Aorta (tissue), 5 donors: ENCODE measurements at regions not wholly inside any gene's neighbourhood (a gene's known extent, or its start where the extent isn't known, plus 50 kb on each side); places are given as distances from the start of the nearest gene placed in this dataset.

Source experiments
- ATAC-seq: fragments of 200-7000 bp; cut with Tn5 transposase; one replicate; pipeline ENCODE4 v1.9.1; 2022; ENCODE audit warnings: moderate library complexity; ENCODE audit not compliant: low FRiP score
- DNase-seq, 2 donors: peaks; one replicate each; pipeline ENCODE4 v3.0.0-alpha.2; 2020
- H3K27ac ChIP-seq, 2 donors: one replicate each; pipeline ENCODE4 v1.5.1; 2013; ENCODE audit warnings: low read length in 2 of 2, mild to moderate bottlenecking in 2 of 2, moderate library complexity in 2 of 2, control low read depth in 1 of 2, inconsistent platforms in 1 of 2, low read depth in 1 of 2
- H3K27me3 ChIP-seq, 2 donors: one replicate each; pipeline ENCODE4 v1.6.1; 2013; ENCODE audit warnings: control low read depth in 1 of 2, low read length in 1 of 2, mild to moderate bottlenecking in 1 of 2, moderate library complexity in 1 of 2; ENCODE audit not compliant: insufficient read depth in 2 of 2, control insufficient read depth in 1 of 2
- H3K36me3 ChIP-seq, 2 donors: one replicate each; pipeline ENCODE4 v1.6.1; 2013; ENCODE audit warnings: control low read depth in 1 of 2, low read length in 1 of 2, mild to moderate bottlenecking in 1 of 2; ENCODE audit not compliant: insufficient read depth in 2 of 2, control insufficient read depth in 1 of 2
- H3K4me1 ChIP-seq, 2 donors: one replicate each; pipeline ENCODE4 v1.6.1; 2013; ENCODE audit warnings: low read length in 2 of 2, control low read depth in 1 of 2, mild to moderate bottlenecking in 1 of 2, moderate library complexity in 1 of 2; ENCODE audit not compliant: insufficient read depth in 2 of 2, control insufficient read depth in 1 of 2
- H3K4me3 ChIP-seq, 2 donors: one replicate each; pipeline ENCODE4 v1.5.1; 2013; ENCODE audit warnings: low read length in 2 of 2, control low read depth in 1 of 2, mild to moderate bottlenecking in 1 of 2
- H3K9me3 ChIP-seq: one replicate; pipeline ENCODE4 v1.6.1; 2013; ENCODE audit warnings: mild to moderate bottlenecking, low read length; ENCODE audit not compliant: control insufficient read depth
- WGBS, 2 donors: extraction: QIAGEN DNeasy Blood & Tissue Kit; methylation state at CpG; one replicate each; pipeline ENCODE4 v1.1.7; 2013; 5-methylcytosine and 5-hydroxymethylcytosine counted together
- intact Hi-C, 2 donors: fragments of 100-400 bp; cut with DNase I; formaldehyde crosslinking; loops; one replicate each; pipeline versions ENCODE4 v1.14.2 to v1.15.0; 2022
- donor health status: healthy with polysubstance abuse.
- donor health status: Bipolar disorder and iron deficiency.
- donor health status: DM: no; HTN: no; CAD: no.
- donor health status: DM: no; HTN: no; CAD: no.
- donor health status: DM: yes; HTN: yes; CAD: no.

- no peak overlapping the region for H3K4me3 ChIP-seq
- H3K9me3 ChIP-seq, result peaks cover 2% of the 10 kb centered on the region
- H3K4me1 ChIP-seq, result no peaks in the 10 kb centered on the region
- DNase-seq (no peak), ATAC-seq (no peak)
- 86 to 92% methylated on average over 2 of the region's 2 CpGs for WGBS, 2 donors
- no peaks in the 10 kb centered on the region for H3K36me3 ChIP-seq
- no peak overlapping the region for H3K27ac ChIP-seq
- H3K27me3 ChIP-seq, result no peaks in the 10 kb centered on the region
- intact Hi-C loops, result loop anchor here in 1 of 2 donors (10.0 kb wide), 1 partner anchor 56 kb away; no protein-coding TSS in a partner anchor
Observed at GRCh38 chr9:32258482-32258881, 126.0 kb upstream of the ACO1 start.

- H3K9me3 ChIP-seq, result peaks cover 3% of the 10 kb centered on the region
- H3K27me3 ChIP-seq, result no peaks in the 10 kb centered on the region
- intact Hi-C loops, result no loop called here
- H3K4me1 ChIP-seq, result no peaks in the 10 kb centered on the region
- DNase-seq (no peak), ATAC-seq (no peak)
- no peak overlapping the region for H3K4me3 ChIP-seq
- H3K36me3 ChIP-seq, result no peaks in the 10 kb centered on the region
- no peak overlapping the region for H3K27ac ChIP-seq
- WGBS, 2 donors, result 69% methylated on average over 6 of the region's 6 CpGs
Observed at GRCh38 chr9:32260151-32260862, 124.1 kb upstream of the ACO1 start.

DNA sequence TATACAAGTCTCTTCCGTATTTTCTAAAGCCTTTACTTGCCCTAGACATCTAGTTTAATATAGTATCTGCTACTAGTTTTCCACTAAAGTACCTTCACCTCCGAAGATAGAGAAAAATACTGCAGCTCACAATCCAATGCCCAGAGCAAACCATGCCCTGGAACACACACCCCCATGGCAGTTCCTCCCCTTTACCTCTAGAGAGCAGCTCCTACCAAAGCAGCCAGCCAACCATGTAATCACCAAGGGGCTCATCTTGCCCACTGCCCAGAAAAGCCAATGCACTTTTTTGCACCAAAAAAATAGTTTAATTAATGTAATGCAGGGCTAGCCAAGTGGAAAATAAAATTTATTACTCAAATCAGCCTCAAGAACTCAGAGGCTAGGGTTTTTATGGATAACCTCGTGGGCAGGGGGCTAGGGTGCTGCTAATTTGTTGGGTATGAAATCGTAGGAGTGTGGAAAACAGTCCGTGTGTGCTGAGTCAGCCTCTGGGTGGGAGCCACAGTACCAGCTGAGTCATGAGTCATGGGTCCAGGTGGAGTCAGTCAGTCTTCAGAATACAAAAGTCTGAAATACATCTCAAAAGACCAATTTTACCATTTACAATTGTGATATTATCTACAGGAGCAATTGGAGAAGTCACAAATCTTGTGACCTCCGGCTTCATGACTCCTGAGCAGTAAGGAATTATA, 120.1 kb upstream of the ACO1 start:
- DNase-seq (no peak), ATAC-seq (no peak)
- WGBS, 2 donors, result 54% methylated on average over 6 of the region's 6 CpGs
- Histone ChIP-seq H3K4me1 (no peaks in the 10 kb centered on the region), H3K36me3 (no peaks in the 10 kb centered on the region), H3K27me3 (no peaks in the 10 kb centered on the region), H3K27ac (no peak overlapping the region), H3K9me3 (peaks cover 3% of the 10 kb centered on the region), H3K4me3 (no peak overlapping the region)
- intact Hi-C loops, result no loop called here

- 83 to 94% methylated on average over 3 of the region's 3 CpGs for WGBS, 2 donors
- Histone ChIP-seq H3K27ac (no peak overlapping the region), H3K4me1 (no peaks in the 10 kb centered on the region), H3K36me3 (no peaks in the 10 kb centered on the region), H3K9me3 (peaks cover 3% of the 10 kb centered on the region), H3K4me3 (no peak overlapping the region), H3K27me3 (no peaks in the 10 kb centered on the region)
- ATAC-seq, result no peak
- DNase-seq, result no peak
- intact Hi-C loops, result no loop called here
Observed at GRCh38 chr9:32265037-32265436, 119.4 kb upstream of the ACO1 start.

DNA sequence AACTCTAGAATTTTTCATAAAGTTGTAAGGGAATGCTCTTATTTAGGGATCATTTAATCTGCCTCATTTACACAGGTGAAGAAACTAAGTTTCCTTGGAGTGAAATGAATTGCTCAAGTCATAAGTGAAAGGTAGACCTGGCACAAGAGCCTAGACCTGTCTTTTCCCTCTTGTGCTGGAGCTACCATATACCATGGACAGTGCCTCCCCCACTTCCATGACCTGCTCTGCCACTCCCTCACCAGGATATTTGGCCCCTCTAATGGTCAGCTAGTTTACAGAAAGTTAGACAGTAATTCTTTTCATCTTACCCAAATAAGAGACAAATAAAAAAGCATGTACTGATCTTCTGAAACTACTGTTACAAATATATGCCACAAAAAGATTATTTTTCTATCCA, 105.5 kb upstream of the ACO1 start:
- intact Hi-C loops, result no loop called here
- ATAC-seq, result no peak
- Histone ChIP-seq H3K9me3 (no peaks in the 10 kb centered on the region), H3K4me1 (no peaks in the 10 kb centered on the region), H3K27ac (no peak overlapping the region), H3K36me3 (no peaks in the 10 kb centered on the region), H3K4me3 (no peak overlapping the region), H3K27me3 (no peaks in the 10 kb centered on the region)
- DNase-seq, result no peak

DNA sequence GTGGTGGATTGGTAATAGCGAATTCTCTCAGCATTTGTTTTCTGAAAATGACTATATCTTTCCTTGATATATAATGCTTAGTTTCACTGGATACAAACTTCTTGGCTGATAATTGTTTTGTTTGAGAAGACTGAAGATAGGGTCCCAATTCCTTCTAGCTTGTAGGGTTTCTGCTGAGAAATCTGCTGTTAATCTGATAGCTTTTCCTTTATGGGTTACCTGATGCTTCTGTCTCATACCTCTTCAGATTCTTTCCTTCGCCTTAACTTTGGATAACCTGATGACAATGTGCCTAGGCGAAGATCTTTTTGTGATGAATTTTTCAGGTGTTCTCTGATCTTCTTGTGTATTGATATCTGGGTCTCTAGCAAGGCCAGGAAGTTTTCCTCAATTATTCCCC, 94.7 kb upstream of the ACO1 start:
- H3K27me3 ChIP-seq, result no peaks in the 10 kb centered on the region
- no peaks in the 10 kb centered on the region for H3K9me3 ChIP-seq
- intact Hi-C loops, result no loop called here
- H3K27ac ChIP-seq, result no peak overlapping the region
- H3K4me3 ChIP-seq, result no peak overlapping the region
- ATAC-seq (no peak), DNase-seq (no peak)
- no peaks in the 10 kb centered on the region for H3K36me3 ChIP-seq
- WGBS, 2 donors, result 91 to 93% methylated on average over 3 of the region's 3 CpGs
- H3K4me1 ChIP-seq, result no peaks in the 10 kb centered on the region

DNA sequence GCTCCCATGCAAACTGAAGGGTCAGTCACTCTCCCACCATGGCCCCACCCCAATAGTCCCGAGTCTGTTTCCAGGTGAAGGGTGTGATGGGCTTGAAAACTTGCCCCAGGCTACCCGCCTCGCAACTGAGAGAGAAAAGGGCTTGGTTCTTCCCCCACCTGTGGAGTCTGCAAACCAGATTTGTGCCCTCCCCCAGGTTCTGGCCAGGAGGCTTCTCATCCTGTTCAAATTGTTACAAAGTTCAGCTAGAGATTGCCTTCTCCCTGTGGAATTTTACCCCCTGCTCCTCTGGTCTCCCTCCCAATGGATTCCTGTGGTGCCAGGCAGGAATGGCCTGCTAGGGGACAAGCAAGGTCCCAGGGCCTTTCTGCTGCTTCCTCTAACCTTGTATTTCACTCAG, 93.1 kb upstream of the ACO1 start:
- no peaks in the 10 kb centered on the region for H3K36me3 ChIP-seq
- 86 to 96% methylated on average over 3 of the region's 3 CpGs for WGBS, 2 donors
- no peak overlapping the region for H3K27ac ChIP-seq
- no peaks in the 10 kb centered on the region for H3K27me3 ChIP-seq
- H3K4me1 ChIP-seq, result no peaks in the 10 kb centered on the region
- H3K4me3 ChIP-seq, result no peak overlapping the region
- H3K9me3 ChIP-seq, result no peaks in the 10 kb centered on the region
- ATAC-seq (no peak), DNase-seq (no peak)
- intact Hi-C loops, result no loop called here

GRCh38 chr9:32292611-32293010, 91.8 kb upstream of the ACO1 start:
- Histone ChIP-seq H3K4me3 (no peak overlapping the region), H3K27me3 (no peaks in the 10 kb centered on the region), H3K36me3 (no peaks in the 10 kb centered on the region), H3K9me3 (no peaks in the 10 kb centered on the region), H3K27ac (no peak overlapping the region), H3K4me1 (no peaks in the 10 kb centered on the region)
- intact Hi-C loops, result no loop called here
- 10 to 12% methylated on average over 2 of the region's 2 CpGs for WGBS, 2 donors
- DNase-seq, result no peak
- ATAC-seq, result no peak

GRCh38 chr9:32293091-32293490, 91.4 kb upstream of the ACO1 start:
- no peaks in the 10 kb centered on the region for H3K27me3 ChIP-seq
- no peaks in the 10 kb centered on the region for H3K9me3 ChIP-seq
- no peaks in the 10 kb centered on the region for H3K4me1 ChIP-seq
- ATAC-seq (no peak), DNase-seq (no peak)
- WGBS, 2 donors, result 75 to 85% methylated on average over 1 of the region's 1 CpG
- no peak overlapping the region for H3K4me3 ChIP-seq
- no peak overlapping the region for H3K27ac ChIP-seq
- H3K36me3 ChIP-seq, result no peaks in the 10 kb centered on the region
- intact Hi-C loops, result no loop called here
